NCI-H1092 (cell line): ENCODE measurements at regions not wholly inside any gene's neighbourhood (a gene's known extent, or its start where the extent isn't known, plus 50 kb on each side); places are given as distances from the start of the nearest gene placed in this dataset.
"Not testable (repeated sequence)": the region's sequence is repeated elsewhere in the genome, so short reads cannot be mapped to it uniquely, and the experiment has no call there.

Experiments
- DNase-seq: peaks from one replicate; lab custom pipeline; 2025; lab: John Stamatoyannopoulos, UW

DNA sequence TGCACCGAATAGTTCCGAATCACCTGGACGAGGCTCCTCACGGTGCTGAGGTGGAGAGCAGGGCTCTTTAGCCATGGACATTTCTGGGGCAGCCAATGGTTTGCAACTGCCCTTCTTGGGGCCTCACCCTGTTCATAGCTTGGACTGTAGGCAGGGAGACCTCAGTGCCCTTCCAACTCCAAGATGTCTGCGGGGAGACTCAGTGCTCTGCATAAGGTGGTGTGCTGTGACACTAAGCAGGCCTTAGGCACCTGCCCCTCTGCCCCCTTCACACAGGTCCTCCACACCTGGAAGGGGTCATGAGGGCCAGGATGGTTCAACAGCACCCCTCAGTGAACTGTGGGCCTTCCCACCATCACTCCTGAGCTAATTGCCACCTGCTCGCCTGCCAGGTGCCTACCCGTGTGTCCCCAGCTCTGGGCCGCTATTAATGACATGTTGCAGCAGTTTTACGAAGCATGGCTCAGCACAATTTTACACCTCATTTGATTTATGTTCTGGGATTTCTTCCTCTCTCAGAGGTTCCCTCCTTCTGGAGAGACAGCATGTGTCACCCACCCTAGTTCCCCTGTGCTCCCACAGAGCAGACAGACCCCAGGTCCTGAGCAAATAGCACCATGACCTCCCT is 101.2 kb upstream of the SMAD3 start:
- no peak for DNase-seq

DNA sequence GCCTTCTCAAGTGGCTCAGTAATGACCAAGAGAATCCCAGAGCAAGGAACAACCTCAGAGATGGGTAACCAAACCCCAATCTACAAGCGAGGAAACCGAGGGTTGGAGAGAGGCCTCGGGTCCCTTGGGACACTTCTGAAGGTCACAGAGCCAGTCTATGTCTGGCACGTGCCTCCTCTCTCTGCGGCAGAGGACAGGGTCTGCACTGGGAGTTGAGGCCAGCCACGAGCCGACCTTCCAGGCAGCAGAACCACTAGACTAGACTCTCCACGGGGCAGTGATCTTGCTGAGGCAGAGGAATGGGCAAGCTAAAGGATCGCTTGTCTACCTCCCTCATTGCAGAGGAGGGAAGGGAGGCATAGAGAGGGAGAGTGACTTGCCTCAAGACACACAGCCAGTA is 100.6 kb upstream of the SMAD3 start:
- DNase-seq: no peak

DNA sequence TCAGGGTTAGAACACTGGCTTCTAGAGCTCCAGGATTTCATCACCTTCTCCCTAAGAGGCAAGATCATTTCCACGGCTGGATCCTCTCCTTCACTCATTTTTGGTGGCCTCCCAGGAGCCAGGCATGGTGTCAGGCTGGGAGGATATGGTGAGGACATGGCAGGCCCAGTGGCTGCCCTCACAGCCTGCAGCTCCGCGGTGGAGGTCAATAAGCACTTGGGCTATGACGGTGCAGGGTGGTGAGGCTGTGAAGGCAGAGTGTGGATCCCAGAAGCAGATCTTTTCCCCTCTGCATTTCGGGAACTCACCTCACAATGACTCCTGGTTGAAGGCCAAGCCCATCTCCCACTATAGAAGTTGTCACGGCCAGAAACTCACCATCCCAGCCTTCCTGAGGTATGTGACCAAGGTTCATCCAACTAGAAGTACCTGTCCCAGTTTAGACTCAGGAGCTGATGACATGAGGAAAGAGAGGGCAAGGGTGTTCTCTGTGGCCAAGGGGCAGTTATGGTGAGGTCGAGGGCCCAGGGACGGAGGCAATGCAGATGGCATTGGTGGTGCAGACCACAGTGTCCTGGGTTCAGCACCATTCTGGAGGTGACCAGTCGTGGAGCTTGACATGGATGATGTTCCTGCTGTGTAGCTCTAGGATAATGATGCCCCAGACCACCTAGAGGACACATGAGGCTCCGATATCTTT is 100.1 kb upstream of the SMAD3 start:
- DNase-seq: no peak

DNA sequence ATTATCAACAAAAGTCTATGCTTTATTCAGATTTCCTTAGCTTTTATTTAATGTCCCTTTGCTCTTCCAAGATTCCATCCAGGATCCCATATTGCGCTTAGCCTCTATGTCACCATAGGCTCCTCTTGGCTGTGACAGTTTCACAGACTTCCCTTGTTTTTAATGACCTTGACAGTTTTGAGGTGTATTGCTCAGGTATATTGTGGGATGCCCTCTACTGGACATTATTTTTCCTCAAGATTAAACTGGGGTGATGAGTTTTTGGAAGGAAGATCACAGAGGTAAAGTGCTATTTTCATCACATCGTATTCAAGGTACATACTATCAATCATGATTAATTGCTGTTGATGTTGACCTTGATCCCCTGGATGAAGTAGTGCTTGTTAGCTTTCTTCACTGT is 99.1 kb upstream of the SMAD3 start:
- no peak for DNase-seq

DNA sequence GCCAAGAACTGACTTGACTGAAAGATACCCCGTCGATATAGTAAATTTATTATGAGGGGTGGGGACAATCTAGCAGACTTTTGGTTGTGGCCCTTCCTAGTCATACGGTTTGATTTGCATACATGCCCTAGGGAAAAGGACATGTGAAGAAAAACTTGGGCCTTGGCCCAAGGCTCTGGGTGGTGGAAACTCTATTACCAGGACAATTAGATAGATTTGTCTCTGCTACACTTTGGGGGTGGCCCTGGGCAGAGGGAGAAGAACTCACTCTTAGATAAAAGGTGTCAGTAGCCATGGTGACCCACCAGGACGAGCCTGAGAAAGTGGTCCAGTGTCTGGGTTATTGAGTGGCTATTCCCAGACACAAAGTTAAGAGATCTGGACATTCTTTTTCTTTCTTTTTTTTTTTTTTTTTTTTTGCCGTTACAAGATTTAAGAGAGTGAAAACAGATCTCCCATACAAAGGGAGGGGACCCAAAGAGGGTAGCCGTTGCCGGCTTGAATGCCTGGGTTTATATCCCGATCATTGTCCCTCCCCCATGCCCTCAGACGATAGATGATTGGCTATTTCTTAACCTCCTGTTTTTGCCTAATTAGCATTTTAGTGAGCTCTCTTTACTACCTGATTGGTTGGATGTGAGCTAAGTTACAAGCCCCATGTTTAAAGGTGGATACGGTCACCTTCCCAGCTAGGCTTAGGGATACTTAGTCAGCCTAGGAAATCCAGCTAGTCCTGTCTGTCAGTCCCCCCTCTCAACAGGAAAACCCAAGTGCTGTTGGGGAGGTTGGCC is 96.4 kb upstream of the SMAD3 start:
- DNase-seq: no peak

DNA sequence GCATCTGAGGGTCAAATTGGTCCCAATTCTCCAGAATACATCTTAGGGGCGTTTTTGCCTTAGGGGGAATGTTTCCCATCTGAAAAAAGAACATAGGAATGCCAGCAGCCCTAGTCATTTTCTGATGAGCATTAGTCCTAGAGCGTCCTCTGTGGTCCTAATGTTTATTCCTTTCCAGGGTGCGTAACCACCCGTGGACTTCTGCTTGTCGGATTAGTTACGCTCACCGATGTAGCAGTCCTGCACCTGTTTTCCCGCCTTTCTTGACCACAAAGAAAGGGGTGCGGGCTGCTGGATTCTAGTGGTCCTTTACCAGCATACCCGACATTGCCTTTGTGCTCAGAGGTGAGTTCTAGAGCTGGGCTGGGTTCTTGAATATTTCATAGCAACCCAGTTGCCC is 91.3 kb upstream of the SMAD3 start:
- not testable (repeated sequence) for DNase-seq

DNA sequence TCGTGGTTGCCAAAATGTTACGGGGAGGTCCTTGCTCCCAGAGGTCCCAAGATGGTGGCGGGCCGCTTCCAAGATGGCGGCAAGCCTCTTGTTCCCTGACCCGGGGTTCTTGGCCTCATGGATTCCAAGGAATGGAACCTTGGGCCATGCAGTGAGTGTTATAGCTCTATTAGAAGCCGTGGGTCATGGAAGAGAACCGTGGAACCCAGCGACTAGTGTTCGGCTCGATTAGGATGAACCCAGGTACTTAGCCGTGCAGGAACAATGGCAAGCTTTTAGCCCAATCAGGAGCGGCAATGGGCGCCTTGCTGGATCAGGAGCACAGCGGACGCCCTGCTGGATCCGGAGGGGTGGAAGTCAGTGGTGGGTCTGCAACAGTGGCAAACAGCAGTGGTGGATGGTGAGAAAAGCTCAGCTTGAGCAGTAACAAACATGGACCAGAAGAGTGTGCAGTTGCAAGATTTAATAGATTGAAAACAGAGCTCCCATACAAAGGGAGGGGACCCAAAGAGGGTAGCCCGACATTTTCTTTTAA is 89.2 kb upstream of the SMAD3 start:
- not testable (repeated sequence) for DNase-seq

DNA sequence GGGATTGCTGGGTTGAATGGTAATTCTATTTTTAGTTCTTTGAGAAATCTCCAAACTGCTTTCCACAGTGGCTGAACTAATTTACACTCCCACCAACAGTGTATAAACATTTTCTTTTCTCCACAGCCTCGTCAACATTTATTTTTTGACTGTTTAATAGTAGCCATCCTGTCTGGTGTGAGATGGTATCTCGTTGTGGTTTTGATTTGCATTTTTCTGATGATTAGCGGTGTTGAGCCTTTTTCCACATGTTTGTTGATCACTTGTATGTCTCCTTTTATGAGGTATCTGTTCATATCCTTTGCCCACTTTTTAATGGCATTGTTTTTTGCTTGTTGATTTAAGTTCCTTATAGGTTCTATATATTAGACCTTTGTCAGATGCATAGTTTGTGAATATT is 85.1 kb upstream of the SMAD3 start:
- not testable (repeated sequence) for DNase-seq

DNA sequence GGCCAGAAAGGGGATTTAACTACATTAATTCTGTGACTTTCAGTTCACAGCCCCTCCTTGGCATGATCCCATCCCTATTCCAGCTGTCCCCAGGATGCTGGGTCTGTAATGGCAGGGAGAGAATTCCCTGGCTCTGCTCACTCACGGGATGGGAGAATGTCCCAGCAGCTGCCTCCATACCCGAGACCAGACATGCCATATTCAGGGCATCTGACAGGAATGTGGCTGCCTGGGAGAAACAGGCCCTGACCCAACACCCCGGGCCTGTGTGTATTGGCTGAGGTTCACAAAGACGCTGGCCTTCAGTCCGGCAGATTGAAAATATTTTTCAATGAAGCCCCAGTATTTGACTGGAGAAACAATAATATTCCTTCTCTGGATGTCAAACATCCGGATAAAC is 83.6 kb upstream of the SMAD3 start:
- DNase-seq: no peak

DNA sequence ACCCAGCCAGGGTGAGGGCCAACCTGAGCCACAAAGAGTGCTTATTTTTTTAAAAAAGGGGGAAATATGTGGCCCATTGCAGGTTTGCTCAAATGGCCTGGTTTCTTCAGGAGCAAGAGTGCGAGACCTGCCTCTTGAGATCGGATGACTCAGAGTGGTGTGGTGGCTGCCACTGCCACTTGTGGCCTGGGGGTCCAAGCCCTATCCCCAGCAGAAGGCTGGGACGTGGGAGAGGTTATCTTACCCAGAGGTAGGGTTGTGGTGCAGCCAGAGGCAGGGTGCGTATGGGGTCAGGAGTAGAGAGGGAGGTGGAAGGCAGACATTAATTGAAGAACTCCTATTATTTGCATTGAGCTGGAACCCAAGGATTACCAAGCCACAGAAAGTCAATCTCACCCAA is 83.2 kb upstream of the SMAD3 start:
- DNase-seq: no peak

DNA sequence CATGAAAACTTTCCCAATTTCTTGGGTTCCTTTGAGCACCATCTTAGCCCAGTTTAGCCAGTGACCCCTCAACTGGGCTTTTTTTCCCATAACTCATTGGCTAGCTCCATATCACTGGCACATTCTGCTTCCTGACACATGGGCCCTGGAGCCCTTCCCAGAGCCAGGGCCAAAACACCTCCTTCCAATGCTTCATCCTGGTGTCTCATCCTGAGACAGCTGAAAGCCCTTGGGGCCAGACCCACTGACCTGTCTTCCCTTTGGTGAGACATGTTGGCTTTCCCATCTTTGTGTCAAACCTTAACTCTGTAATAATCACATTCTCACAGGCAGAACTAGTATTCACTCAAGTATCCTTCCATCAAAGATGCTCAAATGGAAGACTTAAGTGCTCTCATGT is 82.6 kb upstream of the SMAD3 start:
- DNase-seq: no peak

DNA sequence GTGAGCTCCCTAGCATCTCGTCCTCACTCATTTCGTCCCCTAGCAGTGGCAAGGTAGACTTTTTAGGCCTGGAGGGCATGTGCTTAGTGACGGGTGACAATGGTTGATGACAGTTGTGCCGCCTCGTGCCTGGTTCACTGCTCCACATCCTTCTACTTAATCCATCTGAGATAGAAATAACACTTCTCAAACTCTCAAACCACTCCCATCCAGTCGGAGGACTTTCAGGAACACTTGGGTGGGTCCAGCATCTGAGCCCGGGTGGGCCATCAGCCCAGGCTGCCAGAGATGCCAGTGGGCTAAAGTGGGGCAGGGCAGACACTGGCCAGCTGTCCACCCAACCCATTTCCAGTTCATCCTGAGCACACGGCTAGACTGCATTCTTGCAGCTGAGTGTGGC is 79.7 kb upstream of the SMAD3 start:
- no peak for DNase-seq

DNA sequence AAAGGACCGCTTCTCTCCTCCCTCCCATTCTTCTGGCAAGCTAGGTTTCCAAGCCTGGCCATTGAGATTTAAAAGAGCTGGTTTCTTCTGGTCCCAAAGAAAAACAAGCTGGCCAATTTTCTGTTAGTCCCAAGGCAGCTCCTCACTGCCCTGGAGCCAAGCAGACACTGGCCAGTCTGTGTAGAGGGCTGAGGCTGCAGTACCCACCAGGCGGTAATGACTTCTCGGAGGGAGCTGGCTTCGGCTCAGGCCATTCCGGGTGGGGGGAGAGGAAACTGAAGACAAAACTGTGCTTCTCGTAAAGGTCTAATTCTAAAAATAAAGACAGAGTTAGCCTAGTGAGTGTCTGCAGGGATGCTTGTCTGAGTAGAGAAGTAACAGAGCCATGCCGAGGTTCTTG is 78.5 kb upstream of the SMAD3 start:
- no peak for DNase-seq

DNA sequence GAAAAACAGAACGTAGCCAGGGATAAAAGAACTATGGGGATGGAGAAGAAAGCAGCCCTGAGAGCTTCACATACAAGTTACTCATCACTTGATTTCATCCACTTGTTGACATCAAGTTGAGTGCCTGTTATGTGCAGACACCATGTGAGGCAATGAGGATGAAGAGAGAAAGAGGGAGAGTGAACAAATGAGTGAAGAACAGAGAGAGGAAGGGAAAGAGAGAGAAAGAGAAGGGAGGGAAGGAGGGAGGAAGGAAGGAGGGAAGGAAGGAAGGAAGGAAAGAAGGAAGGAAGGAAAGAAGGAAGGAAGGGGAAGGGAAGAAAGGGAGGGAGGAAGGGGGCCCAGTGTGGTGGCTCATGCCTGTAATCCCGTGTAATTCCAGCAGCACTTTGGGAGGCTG is 72.3 kb upstream of the SMAD3 start:
- DNase-seq: no peak

DNA sequence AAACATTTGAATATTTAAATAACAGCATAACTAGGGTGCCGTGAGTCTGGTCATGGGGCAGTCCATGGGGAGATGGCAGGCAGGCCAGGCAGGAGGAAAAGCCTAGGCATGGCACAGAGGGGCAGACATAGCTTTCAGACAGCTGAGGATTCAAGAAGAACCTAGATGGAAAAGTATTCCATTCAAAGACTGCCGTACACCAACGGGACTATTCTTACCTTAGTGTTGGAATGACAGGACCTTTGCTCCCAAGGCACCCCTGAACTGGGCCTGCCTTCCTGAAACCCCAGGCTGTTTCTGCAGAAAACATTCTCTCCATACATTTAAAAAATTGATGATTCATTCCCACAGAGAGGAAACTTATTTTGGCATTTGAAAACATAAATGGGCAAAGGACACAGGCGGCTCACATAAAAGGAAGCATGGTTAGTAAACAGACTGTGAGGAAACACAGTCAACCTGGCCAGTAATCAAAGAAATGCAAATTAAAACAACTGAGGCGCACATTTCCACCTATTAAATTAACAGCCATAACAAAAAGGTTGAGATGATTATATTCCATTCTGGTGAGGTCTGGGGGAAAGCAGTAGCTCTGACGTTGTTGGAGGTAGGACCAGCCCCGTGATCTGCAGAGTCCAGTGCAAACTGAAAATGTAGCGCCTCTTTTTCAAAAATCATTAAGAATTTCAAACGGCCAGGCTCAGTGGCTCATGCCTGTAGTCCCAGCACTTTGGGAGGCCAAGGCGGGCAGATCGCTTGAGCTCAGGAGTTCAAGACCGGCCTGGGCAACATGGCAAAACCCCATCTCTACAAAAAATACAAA is 71.3 kb upstream of the SMAD3 start:
- DNase-seq: no peak

DNA sequence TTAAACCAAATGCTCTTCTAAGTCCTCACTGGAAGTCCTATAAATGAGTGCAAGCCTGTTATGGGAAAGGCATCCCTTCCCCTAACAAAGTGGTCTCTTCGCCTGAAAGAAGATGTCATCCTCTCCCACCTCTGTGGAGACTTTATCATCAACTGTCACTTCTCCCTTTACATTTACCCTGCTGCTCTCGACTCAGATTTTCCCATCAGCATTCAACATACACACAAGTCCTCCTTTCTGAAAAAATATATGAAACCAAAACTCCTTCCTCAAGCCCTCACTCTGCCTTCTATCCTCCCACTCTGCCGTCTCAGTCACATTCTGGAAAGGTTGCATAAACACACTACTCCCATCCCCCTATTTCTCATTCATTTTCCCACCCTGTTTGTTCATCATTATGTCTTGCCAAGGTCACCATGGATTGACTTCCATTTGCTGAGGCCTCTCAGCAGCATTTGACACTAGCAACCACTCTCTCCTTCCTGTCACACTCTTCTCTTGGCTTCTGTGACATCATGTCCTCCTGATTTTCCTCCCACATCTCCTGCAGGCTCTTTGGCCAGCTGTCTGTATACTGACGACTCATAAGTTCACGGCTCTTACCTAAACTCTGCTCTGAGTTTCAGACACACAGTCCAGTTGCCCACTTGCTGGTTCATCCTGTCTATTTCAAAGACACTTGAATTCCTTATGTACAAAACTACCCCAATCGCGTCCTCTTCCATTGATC is 70.3 kb upstream of the SMAD3 start:
- DNase-seq: no peak

DNA sequence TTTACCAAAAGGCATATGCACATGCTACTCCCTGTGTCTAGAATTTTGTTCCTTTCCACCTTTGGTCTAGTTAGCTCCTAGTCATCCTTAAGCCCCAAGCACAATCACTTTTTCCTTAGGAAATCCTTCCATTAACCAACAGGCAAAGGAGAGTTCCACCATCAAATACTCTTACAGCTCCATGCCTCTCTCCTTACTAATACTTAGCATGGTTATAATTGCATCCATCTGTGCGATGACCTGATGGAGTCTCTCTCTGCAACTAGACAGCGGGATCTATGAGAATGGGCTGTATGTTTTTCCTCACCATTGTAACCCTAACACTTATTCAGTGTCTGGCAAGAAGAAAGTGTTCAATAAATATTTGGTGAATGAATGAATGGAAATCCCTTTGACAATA is 69.3 kb upstream of the SMAD3 start:
- no peak for DNase-seq

DNA sequence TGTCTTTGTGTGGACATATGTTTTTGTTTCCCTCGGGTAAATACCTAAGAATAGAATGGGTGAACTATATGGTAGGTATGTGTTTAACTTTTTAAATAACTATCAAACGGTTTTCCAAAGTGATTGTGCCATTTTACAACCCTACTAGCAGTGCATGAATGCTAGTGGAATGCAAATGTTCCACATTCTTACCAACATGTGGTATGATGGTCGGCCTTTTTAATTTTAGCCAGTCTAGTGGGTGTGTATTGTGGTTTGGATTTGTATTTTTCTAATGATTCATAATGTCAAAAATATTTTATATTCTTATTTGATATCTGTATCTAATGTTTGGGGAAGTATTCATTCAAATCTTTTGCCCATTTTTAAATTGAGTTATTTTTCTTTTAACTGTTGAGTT is 68.2 kb upstream of the SMAD3 start:
- DNase-seq: no peak

DNA sequence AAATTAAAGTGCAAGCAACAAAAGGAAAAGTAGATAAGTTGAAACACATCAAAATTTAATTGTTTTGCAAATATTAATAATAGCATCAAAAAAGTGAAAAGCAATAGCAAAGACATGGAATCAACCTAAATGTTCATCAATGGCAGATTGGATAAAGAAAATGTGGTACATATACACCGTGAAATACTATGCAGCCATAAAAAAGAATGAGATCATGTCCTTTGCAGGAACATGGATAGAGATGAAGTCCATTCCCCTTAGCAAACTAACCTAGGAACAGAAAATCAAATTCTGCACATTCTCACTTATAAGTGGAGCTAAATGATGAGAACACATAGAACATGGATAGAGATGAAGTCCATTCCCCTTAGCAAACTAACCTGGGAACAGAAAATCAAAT is 67.2 kb upstream of the SMAD3 start:
- DNase-seq: not testable (repeated sequence)

DNA sequence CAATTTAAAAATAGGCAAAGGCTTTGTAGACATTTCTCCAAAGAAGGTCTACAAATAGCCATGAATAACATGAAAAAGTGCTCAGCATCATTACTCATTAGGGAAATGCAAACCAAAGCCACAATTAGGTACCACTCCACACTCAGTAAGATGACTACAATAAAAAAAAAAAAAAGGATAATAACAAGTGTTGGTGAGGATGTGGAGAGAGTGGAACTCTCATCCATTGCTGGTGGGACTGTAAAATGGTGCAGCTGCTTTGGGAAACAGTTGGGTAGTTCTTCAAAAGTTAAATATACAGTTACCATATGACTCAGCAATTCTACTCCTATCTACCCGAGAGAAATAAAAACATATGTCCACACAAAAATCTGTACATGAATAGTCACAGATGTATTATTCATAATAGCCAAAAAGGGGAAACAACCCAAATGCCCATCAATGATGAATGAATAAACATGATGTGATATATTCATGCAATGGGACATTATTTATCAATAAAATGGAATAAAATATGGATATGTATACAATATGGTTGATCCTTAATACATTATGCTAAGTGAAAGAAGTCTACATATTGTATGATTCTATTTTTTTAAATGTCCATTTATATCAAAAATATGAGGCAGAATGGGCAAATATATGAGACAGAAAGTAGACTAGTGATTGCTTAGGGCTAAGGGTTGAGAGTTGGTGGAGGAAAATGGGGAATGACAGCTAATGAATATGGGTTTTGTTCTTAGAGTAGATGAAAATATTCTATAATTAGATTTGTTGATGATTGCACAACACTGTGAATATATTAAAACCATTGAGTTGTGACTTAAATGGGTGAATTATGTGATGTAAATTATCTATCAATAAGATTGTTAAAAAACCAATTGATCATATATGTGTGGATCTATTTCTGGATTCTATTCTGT is 66.1 kb upstream of the SMAD3 start:
- DNase-seq: no peak
